ENCODE measurements at regions not wholly inside any gene's neighbourhood (a gene's known extent, or its start where the extent isn't known, plus 50 kb on each side); places are given as distances from the start of the nearest gene placed in this dataset.

- DNase-seq = no peak
Measured at GRCh38 chr13:75042807-75043206, 439.2 kb downstream of the TBC1D4 start.

- DNase-seq = no peak
Measured at GRCh38 chr13:75038393-75039113, 443.4 kb downstream of the TBC1D4 start.

- no peak for DNase-seq
Measured at GRCh38 chr13:75025956-75026355, 456.0 kb downstream of the TBC1D4 start.

GRCh38 chr13:75024602-75025001 lies 457.4 kb downstream of the TBC1D4 start:
- no peak for DNase-seq

GRCh38 chr13:75023609-75024008 lies 458.4 kb downstream of the TBC1D4 start:
- DNase-seq = no peak

GRCh38 chr13:75021151-75021550 lies 460.8 kb downstream of the TBC1D4 start:
- DNase-seq = no peak

- peak; percentile 11 for DNase-seq
Measured at GRCh38 chr13:75016225-75016624, 465.7 kb downstream of the TBC1D4 start.

- DNase-seq = no peak
Measured at GRCh38 chr13:75013818-75014217, 468.2 kb downstream of the TBC1D4 start.

- DNase-seq = no peak
Measured at GRCh38 chr13:75010941-75011340, 471.0 kb downstream of the TBC1D4 start.

GRCh38 chr13:75008926-75009325 lies 473.0 kb downstream of the TBC1D4 start:
- DNase-seq = no peak

GRCh38 chr13:74990992-74991391 lies 491.0 kb downstream of the TBC1D4 start:
- no peak for DNase-seq

GRCh38 chr13:74987124-74987690 lies 494.8 kb downstream of the TBC1D4 start:
- no peak for DNase-seq

GRCh38 chr13:74986609-74987008 lies 495.4 kb downstream of the TBC1D4 start:
- DNase-seq = no peak

GRCh38 chr13:74979703-74980102 lies 502.3 kb downstream of the TBC1D4 start:
- DNase-seq = no peak

GRCh38 chr13:74978591-74978990 lies 503.4 kb downstream of the TBC1D4 start:
- DNase-seq = no peak

GRCh38 chr13:74977498-74977897 lies 504.5 kb downstream of the TBC1D4 start:
- no peak for DNase-seq

GRCh38 chr13:74975111-74975510 lies 506.9 kb downstream of the TBC1D4 start:
- no peak for DNase-seq

GRCh38 chr13:74973935-74974879 lies 507.8 kb downstream of the TBC1D4 start:
- no peak for DNase-seq

- DNase-seq = no peak
Measured at GRCh38 chr13:74969419-74969818, 512.5 kb downstream of the TBC1D4 start.

GRCh38 chr13:74966814-74967424 lies 515.0 kb downstream of the TBC1D4 start:
- DNase-seq = peak; percentile 33

GRCh38 chr13:74966275-74966674 lies 515.7 kb downstream of the TBC1D4 start:
- DNase-seq = no peak

GRCh38 chr13:74945637-74946036 lies 536.3 kb downstream of the TBC1D4 start:
- DNase-seq = no peak
